Prostate gland (tissue), 2 donors: ENCODE measurements at regions not wholly inside any gene's neighbourhood (a gene's known extent, or its start where the extent isn't known, plus 50 kb on each side); places are given as distances from the start of the nearest gene placed in this dataset.

ENCODE experiments used
- DNase-seq: peaks from one replicate; pipeline ENCODE4 v3.0.0-alpha.2; 2019; ENCODE audit warnings: low spot score
- H3K27ac ChIP-seq, 2 donors: fragments of 200-600 bp; sonication (generic); 2 replicates each; pipeline ENCODE4 v1.5.1; 2017 to 2019
- H3K27me3 ChIP-seq: fragments of 200-600 bp; sonication (generic); replicated peaks from 2 replicates; pipeline ENCODE4 v1.5.1; 2019; ENCODE audit not compliant: insufficient read depth
- H3K36me3 ChIP-seq, 2 donors: fragments of 200-600 bp; sonication (generic); 1 replicate in 1 of 2; 2 replicates in 1 of 2; pipeline versions ENCODE4 v1.5.1 to v1.8.1; 2017 to 2019
- H3K4me1 ChIP-seq: fragments of 200-600 bp; sonication (generic); replicated peaks from 2 replicates; pipeline ENCODE4 v1.5.1; 2019
- H3K4me3 ChIP-seq, 2 donors: fragments of 200-600 bp; sonication (generic); 2 replicates each; pipeline ENCODE4 v1.5.1; 2017 to 2019
- H3K9me3 ChIP-seq: fragments of 200-600 bp; sonication (generic); 2 replicates; pipeline ENCODE4 v1.5.1; 2017
- CTCF ChIP-seq, 4 experiments: fragments of 200-600 bp in 2 of 4; fragments of 450-650 bp in 2 of 4; sonication (generic) in 2 of 4; IDR thresholded peaks; 1 replicate in 3 of 4; 2 replicates in 1 of 4; pipeline ENCODE4 v1.5.1; 2016 to 2019; ENCODE audit warnings: antibody characterized with exemption in 4 of 4, mild to moderate bottlenecking in 2 of 4, moderate library complexity in 2 of 4
- POLR2A ChIP-seq: fragments of 450-650 bp; IDR thresholded peaks from one replicate; pipeline ENCODE4 v1.6.1; 2016; ENCODE audit warnings: antibody characterized with exemption, mild to moderate bottlenecking
- POLR2AphosphoS5 ChIP-seq: sonication (generic); formaldehyde crosslinking; IDR thresholded peaks from one replicate; pipeline ENCODE4 v1.6.1; 2017; ENCODE audit warnings: antibody characterized with exemption
- WGBS: methylation state at CpG from one replicate; pipeline ENCODE4 v1.1.5; 2018; 5-methylcytosine and 5-hydroxymethylcytosine counted together
- intact Hi-C: fragments of 100-400 bp; cut with DNase I; formaldehyde crosslinking; loops from one replicate; pipeline ENCODE4 v1.14.2; 2022

GRCh38 chr3:124444896-124445295 is 285.4 kb upstream of the UMPS start:
- Histone ChIP-seq H3K4me1 (no peaks in the 10 kb centered on the region), H3K4me3 (no peak overlapping the region), H3K36me3 (no peaks in the 10 kb centered on the region), H3K27me3 (no peaks in the 10 kb centered on the region), H3K9me3 (no peaks in the 10 kb centered on the region), H3K27ac (no peak overlapping the region)
- 95% methylated on average over 3 of the region's 3 CpGs for WGBS
- intact Hi-C loops, result no loop called here
- DNase-seq, result no peak
- no peak for TF ChIP-seq POLR2AphosphoS5
- TF ChIP-seq CTCF (IDR thresholded peaks at IDR 0.05), result no peak

GRCh38 chr3:124447845-124448244 is 282.4 kb upstream of the UMPS start:
- Histone ChIP-seq H3K4me3 (no peak overlapping the region), H3K27ac (no peak overlapping the region), H3K4me1 (no peaks in the 10 kb centered on the region), H3K36me3 (no peaks in the 10 kb centered on the region), H3K9me3 (no peaks in the 10 kb centered on the region), H3K27me3 (no peaks in the 10 kb centered on the region)
- no peak for DNase-seq
- WGBS, result 72% methylated on average over 2 of the region's 2 CpGs
- intact Hi-C loops, result no loop called here
- TF ChIP-seq POLR2AphosphoS5, result no peak
- no peak for TF ChIP-seq CTCF (IDR thresholded peaks at IDR 0.05)
- no peak for TF ChIP-seq POLR2A

- Histone ChIP-seq H3K9me3 (no peaks in the 10 kb centered on the region), H3K4me3 (no peak overlapping the region), H3K4me1 (no peaks in the 10 kb centered on the region), H3K27me3 (no peaks in the 10 kb centered on the region), H3K27ac (no peak overlapping the region), H3K36me3 (no peaks in the 10 kb centered on the region)
- TF ChIP-seq CTCF (IDR thresholded peaks at IDR 0.05) (no peak), POLR2AphosphoS5 (no peak), POLR2A (no peak)
- intact Hi-C loops, result no loop called here
- DNase-seq, result no peak
Measured at GRCh38 chr3:124448954-124449353, 281.3 kb upstream of the UMPS start.

- no peak for DNase-seq
- H3K27ac ChIP-seq, result no peak overlapping the region
- WGBS, result 96% methylated on average over 3 of the region's 3 CpGs
- TF ChIP-seq POLR2AphosphoS5, result no peak
- TF ChIP-seq POLR2A, result no peak
- no peak for TF ChIP-seq CTCF (IDR thresholded peaks at IDR 0.05)
- H3K9me3 ChIP-seq, result no peaks in the 10 kb centered on the region
- H3K27me3 ChIP-seq, result no peaks in the 10 kb centered on the region
- H3K4me1 ChIP-seq, result no peaks in the 10 kb centered on the region
- intact Hi-C loops, result no loop called here
- no peak overlapping the region for H3K4me3 ChIP-seq
- no peaks in the 10 kb centered on the region for H3K36me3 ChIP-seq
Measured at GRCh38 chr3:124450366-124450765, 279.9 kb upstream of the UMPS start.

GRCh38 chr3:124451630-124452317 is 278.5 kb upstream of the UMPS start:
- intact Hi-C loops, result no loop called here
- no peaks in the 10 kb centered on the region for H3K27me3 ChIP-seq
- no peak for DNase-seq
- no peaks in the 10 kb centered on the region for H3K36me3 ChIP-seq
- H3K9me3 ChIP-seq, result no peaks in the 10 kb centered on the region
- H3K27ac ChIP-seq, result no peak overlapping the region
- TF ChIP-seq POLR2A, result no peak
- no peak for TF ChIP-seq POLR2AphosphoS5
- no peak for TF ChIP-seq CTCF (IDR thresholded peaks at IDR 0.05)
- no peaks in the 10 kb centered on the region for H3K4me1 ChIP-seq
- H3K4me3 ChIP-seq, result no peak overlapping the region
- 85% methylated on average over 3 of the region's 3 CpGs for WGBS
